HFF-Myc (cell line): ENCODE measurements at regions not wholly inside any gene's neighbourhood (a gene's known extent, or its start where the extent isn't known, plus 50 kb on each side); places are given as distances from the start of the nearest gene placed in this dataset.

Source experiments
- DNase-seq: peaks from one replicate; pipeline ENCODE4 v3.0.0-alpha.2; 2011; ENCODE audit warnings: low read depth; ENCODE audit errors: extremely low read depth
- H3K4me3 ChIP-seq: replicated peaks from 2 replicates; pipeline ENCODE4 v1.5.1; 2011; ENCODE audit warnings: low read depth, mild to moderate bottlenecking, control low read depth, low read length
- TF ChIP-seq, protein P1 (sequence below): IDR thresholded peaks from 2 replicates; pipeline ENCODE4 v1.5.1; 2012; ENCODE audit warnings: mild to moderate bottlenecking, low read depth, low read length, control low read depth; ENCODE audit errors: missing control alignments

GRCh38 chr2:60280238-60280637 lies 273.2 kb downstream of the BCL11A start:
- H3K4me3 ChIP-seq, result no peak overlapping the region
- no peak for DNase-seq
- TF ChIP-seq, protein P1, sequence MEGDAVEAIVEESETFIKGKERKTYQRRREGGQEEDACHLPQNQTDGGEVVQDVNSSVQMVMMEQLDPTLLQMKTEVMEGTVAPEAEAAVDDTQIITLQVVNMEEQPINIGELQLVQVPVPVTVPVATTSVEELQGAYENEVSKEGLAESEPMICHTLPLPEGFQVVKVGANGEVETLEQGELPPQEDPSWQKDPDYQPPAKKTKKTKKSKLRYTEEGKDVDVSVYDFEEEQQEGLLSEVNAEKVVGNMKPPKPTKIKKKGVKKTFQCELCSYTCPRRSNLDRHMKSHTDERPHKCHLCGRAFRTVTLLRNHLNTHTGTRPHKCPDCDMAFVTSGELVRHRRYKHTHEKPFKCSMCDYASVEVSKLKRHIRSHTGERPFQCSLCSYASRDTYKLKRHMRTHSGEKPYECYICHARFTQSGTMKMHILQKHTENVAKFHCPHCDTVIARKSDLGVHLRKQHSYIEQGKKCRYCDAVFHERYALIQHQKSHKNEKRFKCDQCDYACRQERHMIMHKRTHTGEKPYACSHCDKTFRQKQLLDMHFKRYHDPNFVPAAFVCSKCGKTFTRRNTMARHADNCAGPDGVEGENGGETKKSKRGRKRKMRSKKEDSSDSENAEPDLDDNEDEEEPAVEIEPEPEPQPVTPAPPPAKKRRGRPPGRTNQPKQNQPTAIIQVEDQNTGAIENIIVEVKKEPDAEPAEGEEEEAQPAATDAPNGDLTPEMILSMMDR, result no peak

- TF ChIP-seq, protein P1, result no peak
- no peak for DNase-seq
- H3K4me3 ChIP-seq, result no peak overlapping the region
Observed at GRCh38 chr2:60278906-60279305, 274.5 kb downstream of the BCL11A start.

GRCh38 chr2:60275958-60276357 lies 277.5 kb downstream of the BCL11A start:
- TF ChIP-seq, protein P1, result no peak
- DNase-seq, result no peak
- H3K4me3 ChIP-seq, result no peak overlapping the region

GRCh38 chr2:60273836-60274235 lies 279.6 kb downstream of the BCL11A start:
- DNase-seq, result no peak
- no peak overlapping the region for H3K4me3 ChIP-seq
- TF ChIP-seq, protein P1, result no peak

DNA sequence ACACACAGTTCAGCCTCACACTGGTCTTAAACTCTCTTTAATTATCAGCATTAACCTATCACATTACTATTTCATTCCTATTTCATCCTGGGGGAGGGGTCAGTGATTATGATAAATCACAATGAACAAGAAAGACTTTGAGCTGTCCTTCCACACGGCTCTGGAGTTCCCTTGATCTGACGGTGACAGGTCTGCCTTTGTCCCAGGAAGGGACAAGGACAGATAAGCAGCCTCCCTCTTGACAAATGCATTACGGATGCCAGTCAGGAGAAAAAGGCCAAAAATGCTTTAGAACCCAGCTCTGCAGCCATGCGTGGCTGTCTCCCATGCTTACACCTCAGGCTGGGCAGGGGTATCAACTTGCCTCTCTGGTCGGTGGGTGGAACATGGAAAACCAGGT lies 281.7 kb downstream of the BCL11A start:
- TF ChIP-seq, protein P1, result no peak
- no peak for DNase-seq
- no peak overlapping the region for H3K4me3 ChIP-seq

GRCh38 chr2:60271131-60271530 lies 282.3 kb downstream of the BCL11A start:
- TF ChIP-seq, protein P1, result no peak
- H3K4me3 ChIP-seq, result no peak overlapping the region
- DNase-seq, result no peak

DNA sequence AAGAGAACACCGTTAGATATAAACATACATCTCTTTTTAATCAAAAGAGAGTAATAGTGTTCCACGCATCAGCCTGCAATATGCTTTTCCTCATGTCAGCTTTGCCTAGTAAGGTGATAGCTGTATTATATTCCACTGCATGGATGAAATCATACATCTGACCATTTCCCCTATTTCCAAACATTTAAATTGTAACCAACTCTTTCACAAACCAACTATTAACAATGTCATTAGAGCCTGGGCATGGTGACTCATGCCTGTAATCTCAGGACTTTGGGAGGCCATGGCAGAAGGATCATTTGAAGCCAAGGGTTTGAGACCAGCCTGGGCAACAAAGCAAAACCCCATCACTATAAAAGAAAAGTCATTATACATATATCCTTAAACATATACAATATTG lies 284.8 kb downstream of the BCL11A start:
- DNase-seq, result no peak
- H3K4me3 ChIP-seq, result no peak overlapping the region
- TF ChIP-seq, protein P1, result no peak
